MCF 10A (cell line): ENCODE measurements at regions not wholly inside any gene's neighbourhood (a gene's known extent, or its start where the extent isn't known, plus 50 kb on each side); places are given as distances from the start of the nearest gene placed in this dataset.

Experiments
- BruUV-seq: library from RNA; stranded (reverse); fragments of 400-500 nt; replicated peaks from 2 replicates; lab custom pipeline; 2021; lab: Mats Ljungman, UMichigan
- CTCF ChIA-PET: fragments of 300-600 bp; sonication (Branson Sonifier 250); formaldehyde crosslinking; extraction: SDS; loops from one replicate; lab custom pipeline; 2021; ENCODE audit warnings: antibody characterized with exemption, inconsistent platforms; lab: Yijun Ruan, JAX
- POLR2A ChIA-PET: fragments of 300-600, 350-650 bp; sonication (Branson Sonifier 250); formaldehyde crosslinking; extraction: SDS; loops from one replicate; lab custom pipeline; 2020; ENCODE audit warnings: antibody characterized with exemption, inconsistent platforms; lab: Yijun Ruan, JAX
- DNase-seq: peaks from one replicate; pipeline ENCODE4 v3.0.0-alpha.2; 2018; ENCODE audit not compliant: unreplicated experiment
- H3K27ac Mint-ChIP-seq: one replicate; pipeline ENCODE4 v1.8.0; 2022; ENCODE audit warnings: mild to moderate bottlenecking, low read depth, mixed read lengths; ENCODE audit not compliant: unreplicated experiment
- H3K27me3 Mint-ChIP-seq: one replicate; pipeline ENCODE4 v1.8.0; 2022; ENCODE audit warnings: mixed read lengths; ENCODE audit not compliant: insufficient read depth, unreplicated experiment
- H3K36me3 Mint-ChIP-seq: one replicate; pipeline ENCODE4 v1.8.0; 2022; ENCODE audit warnings: mild to moderate bottlenecking, moderate library complexity, mixed read lengths; ENCODE audit not compliant: insufficient read depth, unreplicated experiment
- H3K4me1 Mint-ChIP-seq: one replicate; pipeline ENCODE4 v1.8.0; 2022; ENCODE audit warnings: mixed read lengths; ENCODE audit not compliant: insufficient read depth, unreplicated experiment
- H3K4me3 Mint-ChIP-seq: one replicate; pipeline ENCODE4 v1.8.0; 2022; ENCODE audit warnings: mild to moderate bottlenecking, moderate library complexity, mixed read lengths; ENCODE audit not compliant: unreplicated experiment
- H3K9me3 Mint-ChIP-seq: one replicate; pipeline ENCODE4 v1.8.0; 2022; ENCODE audit warnings: mixed read lengths; ENCODE audit not compliant: unreplicated experiment
- intact Hi-C: fragments of 100-400 bp; cut with micrococcal nuclease; formaldehyde crosslinking; loops from 2 replicates; pipeline ENCODE4 v1.14.1; 2022
- TF ChIP-seq, protein P1 (sequence below): fragments of 200-600 bp; IDR thresholded peaks from one replicate; pipeline ENCODE4 v1.8.0; 2022; ENCODE audit warnings: antibody characterized with exemption, mild to moderate bottlenecking; ENCODE audit not compliant: unreplicated experiment

DNA sequence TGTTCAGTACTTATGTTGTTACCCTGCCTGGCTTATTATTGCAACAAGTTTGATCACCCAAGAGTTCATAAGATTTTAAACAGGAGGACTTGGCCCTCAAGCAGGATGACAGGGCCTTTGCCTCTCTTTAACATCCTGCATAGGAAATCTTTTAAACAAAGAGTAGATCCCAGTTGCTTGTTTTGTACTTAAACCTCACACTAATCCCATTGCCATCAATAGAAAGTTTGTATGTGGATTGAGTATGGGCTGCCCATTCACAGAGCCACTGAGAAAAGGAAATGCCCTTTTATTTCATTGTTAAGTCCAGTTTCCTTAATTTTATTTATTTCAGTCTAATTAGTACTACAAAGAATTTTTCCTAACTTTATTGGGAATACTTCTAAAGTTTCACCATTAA, 52.2 kb upstream of the FGF10 start:
- intact Hi-C loops: no loop called here
- no TSS peak for BruUV-seq
- no peaks in the 10 kb centered on the region for H3K9me3 Mint-ChIP-seq
- ChIA-PET CTCF (no interaction called here), POLR2A (no interaction called here)
- H3K4me3 Mint-ChIP-seq: no peak overlapping the region
- H3K27me3 Mint-ChIP-seq: no peaks in the 10 kb centered on the region
- no peaks in the 10 kb centered on the region for H3K36me3 Mint-ChIP-seq
- no peak for DNase-seq
- TF ChIP-seq, protein P1, sequence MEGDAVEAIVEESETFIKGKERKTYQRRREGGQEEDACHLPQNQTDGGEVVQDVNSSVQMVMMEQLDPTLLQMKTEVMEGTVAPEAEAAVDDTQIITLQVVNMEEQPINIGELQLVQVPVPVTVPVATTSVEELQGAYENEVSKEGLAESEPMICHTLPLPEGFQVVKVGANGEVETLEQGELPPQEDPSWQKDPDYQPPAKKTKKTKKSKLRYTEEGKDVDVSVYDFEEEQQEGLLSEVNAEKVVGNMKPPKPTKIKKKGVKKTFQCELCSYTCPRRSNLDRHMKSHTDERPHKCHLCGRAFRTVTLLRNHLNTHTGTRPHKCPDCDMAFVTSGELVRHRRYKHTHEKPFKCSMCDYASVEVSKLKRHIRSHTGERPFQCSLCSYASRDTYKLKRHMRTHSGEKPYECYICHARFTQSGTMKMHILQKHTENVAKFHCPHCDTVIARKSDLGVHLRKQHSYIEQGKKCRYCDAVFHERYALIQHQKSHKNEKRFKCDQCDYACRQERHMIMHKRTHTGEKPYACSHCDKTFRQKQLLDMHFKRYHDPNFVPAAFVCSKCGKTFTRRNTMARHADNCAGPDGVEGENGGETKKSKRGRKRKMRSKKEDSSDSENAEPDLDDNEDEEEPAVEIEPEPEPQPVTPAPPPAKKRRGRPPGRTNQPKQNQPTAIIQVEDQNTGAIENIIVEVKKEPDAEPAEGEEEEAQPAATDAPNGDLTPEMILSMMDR: no peak
- no peak overlapping the region for H3K27ac Mint-ChIP-seq
- no peaks in the 10 kb centered on the region for H3K4me1 Mint-ChIP-seq

DNA sequence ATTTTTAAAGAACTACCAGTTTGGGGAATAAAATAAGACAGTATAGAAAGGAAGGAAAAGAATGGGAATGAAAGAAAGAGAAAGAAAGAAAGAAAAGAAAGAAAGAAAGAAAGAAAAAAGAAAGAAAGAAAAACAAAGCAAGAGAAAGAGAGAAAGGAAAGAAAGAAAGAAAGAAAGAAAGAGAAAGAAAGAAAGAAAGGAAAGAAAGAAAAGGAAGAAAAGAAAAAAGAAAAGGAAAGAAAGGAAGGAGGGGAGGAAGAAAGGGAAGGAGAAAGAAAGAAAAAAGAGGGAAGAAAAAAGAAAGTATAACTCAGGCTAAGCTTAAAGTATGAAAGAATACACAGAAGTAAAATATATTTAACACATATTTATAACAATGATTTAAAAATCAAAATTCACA, 51.0 kb upstream of the FGF10 start:
- Mint-ChIP-seq H3K4me1 (no peaks in the 10 kb centered on the region), H3K36me3 (no peaks in the 10 kb centered on the region), H3K4me3 (no peak overlapping the region), H3K9me3 (no peaks in the 10 kb centered on the region), H3K27ac (no peak overlapping the region), H3K27me3 (no peaks in the 10 kb centered on the region)
- no peak for DNase-seq
- no TSS peak for BruUV-seq
- POLR2A ChIA-PET: no interaction called here
- CTCF ChIA-PET: no interaction called here
- TF ChIP-seq, protein P1: no peak
- intact Hi-C loops: no loop called here
